ENCODE measurements at regions not wholly inside any gene's neighbourhood (a gene's known extent, or its start where the extent isn't known, plus 50 kb on each side); places are given as distances from the start of the nearest gene placed in this dataset.
A peak's percentile ranks its signal among the peaks of the same experiment; 100 is the strongest.

- no CpG with 5 or more reads among the region's 20 CpGs for WGBS (ENCODE audit: extremely low coverage, insufficient coverage, insufficient read length)
- H2AK5ac ChIP-seq (ENCODE audit: low read length): no peak overlapping the region
- no peak overlapping the region for H4K8ac ChIP-seq (ENCODE audit: low read depth, low read length)
- peaks cover 4 to 9% of the 10 kb centered on the region in 2 experiments for H3K36me3 ChIP-seq (ENCODE audit: control insufficient read depth in 1 of 2, insufficient read depth in 2 of 2, low read length in 2 of 2)
- no peak overlapping the region for H3K4me2 ChIP-seq (ENCODE audit: low read length)
- peaks cover 4 to 7% of the 10 kb centered on the region in 2 experiments for H3K4me1 ChIP-seq (ENCODE audit: control insufficient read depth in 1 of 2, insufficient read depth in 2 of 2, low read length in 2 of 2)
- H3K18ac ChIP-seq (ENCODE audit: low read length): no peak overlapping the region
- no peak overlapping the region for H3K4me3 ChIP-seq (ENCODE audit: low read depth, low read length)
- no peak overlapping the region for H2BK12ac ChIP-seq (ENCODE audit: low read length)
- H2BK5ac ChIP-seq (ENCODE audit: low read depth, low read length, poor library complexity): no peak overlapping the region
- no peak overlapping the region for H3K14ac ChIP-seq (ENCODE audit: low read length)
- no peak overlapping the region for H2BK120ac ChIP-seq (ENCODE audit: insufficient read depth, low read length, poor library complexity)
- H4K12ac ChIP-seq (ENCODE audit: low read depth, low read length): no peak overlapping the region
- H3K27ac ChIP-seq (ENCODE audit: low read depth, low read length): no peak overlapping the region
- no peaks in the 10 kb centered on the region for H3K27me3 ChIP-seq (ENCODE audit: insufficient read depth, low read length)
- no peaks in the 10 kb centered on the region for H3K79me2 ChIP-seq (ENCODE audit: control insufficient read depth, insufficient read depth, low read length, poor library complexity)
- DNase-seq: peak; percentile 76 to 90
- H3K9me3 ChIP-seq (ENCODE audit: insufficient read depth, low read depth, low read length): peaks cover 2% of the 10 kb centered on the region
- no peak overlapping the region for H4K91ac ChIP-seq (ENCODE audit: low read depth, low read length)
- H3K79me1 ChIP-seq (ENCODE audit: low read length): no peaks in the 10 kb centered on the region
- no peak overlapping the region for H3K9ac ChIP-seq (ENCODE audit: low read length)
- H2AFZ ChIP-seq (ENCODE audit: insufficient read depth, low read length, poor library complexity): no peak overlapping the region
- H3K4ac ChIP-seq (ENCODE audit: low read depth, low read length): no peak overlapping the region
- H3K23ac ChIP-seq (ENCODE audit: low read length): no peak overlapping the region
Observed at GRCh38 chr22:23385678-23386631, 194.1 kb downstream of the IGLL1 start.

- Histone ChIP-seq H4K91ac (ENCODE audit: low read depth, low read length) (no peak overlapping the region), H2AFZ (ENCODE audit: insufficient read depth, low read length, poor library complexity) (no peak overlapping the region), H2AK5ac (ENCODE audit: low read length) (no peak overlapping the region), H3K79me1 (ENCODE audit: low read length) (no peaks in the 10 kb centered on the region), H2BK120ac (ENCODE audit: insufficient read depth, low read length, poor library complexity) (no peak overlapping the region), H3K9me3 (ENCODE audit: insufficient read depth, low read depth, low read length) (peaks cover 4% of the 10 kb centered on the region), H3K27me3 (ENCODE audit: insufficient read depth, low read length) (no peaks in the 10 kb centered on the region), H3K18ac (ENCODE audit: low read length) (no peak overlapping the region), H4K12ac (ENCODE audit: low read depth, low read length) (no peak overlapping the region), H3K79me2 (ENCODE audit: control insufficient read depth, insufficient read depth, low read length, poor library complexity) (no peaks in the 10 kb centered on the region), H3K36me3 (ENCODE audit: control insufficient read depth in 1 of 2, insufficient read depth in 2 of 2, low read length in 2 of 2) (peaks cover 3 to 9% of the 10 kb centered on the region in 2 experiments), H3K23ac (ENCODE audit: low read length) (no peak overlapping the region), H3K4ac (ENCODE audit: low read depth, low read length) (no peak overlapping the region), H2BK5ac (ENCODE audit: low read depth, low read length, poor library complexity) (no peak overlapping the region), H2BK12ac (ENCODE audit: low read length) (no peak overlapping the region), H3K4me1 (ENCODE audit: control insufficient read depth in 1 of 2, insufficient read depth in 2 of 2, low read length in 2 of 2) (peaks cover 4 to 7% of the 10 kb centered on the region in 2 experiments), H4K8ac (ENCODE audit: low read depth, low read length) (no peak overlapping the region), H3K27ac (ENCODE audit: low read depth, low read length) (no peak overlapping the region), H3K4me3 (ENCODE audit: low read depth, low read length) (peak overlapping the region; percentile 10), H3K4me2 (ENCODE audit: low read length) (no peak overlapping the region), H3K14ac (ENCODE audit: low read length) (no peak overlapping the region), H3K9ac (ENCODE audit: low read length) (no peak overlapping the region)
- no CpG with 5 or more reads among the region's 14 CpGs for WGBS (ENCODE audit: extremely low coverage, insufficient coverage, insufficient read length)
- DNase-seq: no peak
Observed at GRCh38 chr22:23384923-23385677, 195.0 kb downstream of the IGLL1 start.

- Histone ChIP-seq H3K9me3 (ENCODE audit: insufficient read depth, low read depth, low read length) (peaks cover 4% of the 10 kb centered on the region), H3K4me3 (ENCODE audit: low read depth, low read length) (no peak overlapping the region), H3K27me3 (ENCODE audit: insufficient read depth, low read length) (no peaks in the 10 kb centered on the region), H3K79me1 (ENCODE audit: low read length) (no peaks in the 10 kb centered on the region), H3K18ac (ENCODE audit: low read length) (no peak overlapping the region), H3K4me1 (ENCODE audit: control insufficient read depth in 1 of 2, insufficient read depth in 2 of 2, low read length in 2 of 2) (peaks cover under 1 to 3% of the 10 kb centered on the region in 2 experiments), H2AK5ac (ENCODE audit: low read length) (no peak overlapping the region), H3K4ac (ENCODE audit: low read depth, low read length) (no peak overlapping the region), H3K23ac (ENCODE audit: low read length) (no peak overlapping the region), H4K8ac (ENCODE audit: low read depth, low read length) (no peak overlapping the region), H2AFZ (ENCODE audit: insufficient read depth, low read length, poor library complexity) (no peak overlapping the region), H4K12ac (ENCODE audit: low read depth, low read length) (no peak overlapping the region), H2BK5ac (ENCODE audit: low read depth, low read length, poor library complexity) (no peak overlapping the region), H3K36me3 (ENCODE audit: control insufficient read depth in 1 of 2, insufficient read depth in 2 of 2, low read length in 2 of 2) (peaks cover 3 to 9% of the 10 kb centered on the region in 2 experiments), H3K9ac (ENCODE audit: low read length) (no peak overlapping the region), H3K4me2 (ENCODE audit: low read length) (no peak overlapping the region), H4K91ac (ENCODE audit: low read depth, low read length) (no peak overlapping the region), H2BK12ac (ENCODE audit: low read length) (no peak overlapping the region), H3K79me2 (ENCODE audit: control insufficient read depth, insufficient read depth, low read length, poor library complexity) (no peaks in the 10 kb centered on the region), H2BK120ac (ENCODE audit: insufficient read depth, low read length, poor library complexity) (no peak overlapping the region), H3K27ac (ENCODE audit: low read depth, low read length) (no peak overlapping the region), H3K14ac (ENCODE audit: low read length) (no peak overlapping the region)
- DNase-seq: no peak
- WGBS (ENCODE audit: extremely low coverage, insufficient coverage, insufficient read length): no CpG with 5 or more reads among the region's 10 CpGs
Observed at GRCh38 chr22:23384431-23384830, 195.7 kb downstream of the IGLL1 start.

GRCh38 chr22:23383491-23384361 is 196.4 kb downstream of the IGLL1 start:
- H4K12ac ChIP-seq (ENCODE audit: low read depth, low read length): no peak overlapping the region
- no peaks in the 10 kb centered on the region for H3K79me2 ChIP-seq (ENCODE audit: control insufficient read depth, insufficient read depth, low read length, poor library complexity)
- H2BK5ac ChIP-seq (ENCODE audit: low read depth, low read length, poor library complexity): no peak overlapping the region
- DNase-seq: no peak
- H3K9ac ChIP-seq (ENCODE audit: low read length): no peak overlapping the region
- H3K23ac ChIP-seq (ENCODE audit: low read length): no peak overlapping the region
- H3K36me3 ChIP-seq (ENCODE audit: control insufficient read depth in 1 of 2, insufficient read depth in 2 of 2, low read length in 2 of 2): peaks cover 3 to 9% of the 10 kb centered on the region in 2 experiments
- H3K4me1 ChIP-seq (ENCODE audit: control insufficient read depth in 1 of 2, insufficient read depth in 2 of 2, low read length in 2 of 2): no peaks in the 10 kb centered on the region
- H4K8ac ChIP-seq (ENCODE audit: low read depth, low read length): no peak overlapping the region
- no peak overlapping the region for H2BK120ac ChIP-seq (ENCODE audit: insufficient read depth, low read length, poor library complexity)
- no CpG with 5 or more reads among the region's 23 CpGs for WGBS (ENCODE audit: extremely low coverage, insufficient coverage, insufficient read length)
- H3K14ac ChIP-seq (ENCODE audit: low read length): no peak overlapping the region
- H3K18ac ChIP-seq (ENCODE audit: low read length): no peak overlapping the region
- no peaks in the 10 kb centered on the region for H3K79me1 ChIP-seq (ENCODE audit: low read length)
- H2AFZ ChIP-seq (ENCODE audit: insufficient read depth, low read length, poor library complexity): no peak overlapping the region
- no peak overlapping the region for H3K4me2 ChIP-seq (ENCODE audit: low read length)
- H4K91ac ChIP-seq (ENCODE audit: low read depth, low read length): no peak overlapping the region
- H3K27ac ChIP-seq (ENCODE audit: low read depth, low read length): no peak overlapping the region
- H2AK5ac ChIP-seq (ENCODE audit: low read length): no peak overlapping the region
- H3K4me3 ChIP-seq (ENCODE audit: low read depth, low read length): no peak overlapping the region
- H3K9me3 ChIP-seq (ENCODE audit: insufficient read depth, low read depth, low read length): peaks cover 4% of the 10 kb centered on the region
- no peak overlapping the region for H3K4ac ChIP-seq (ENCODE audit: low read depth, low read length)
- H3K27me3 ChIP-seq (ENCODE audit: insufficient read depth, low read length): no peaks in the 10 kb centered on the region
- H2BK12ac ChIP-seq (ENCODE audit: low read length): no peak overlapping the region
